ENCODE measurements at regions not wholly inside any gene's neighbourhood (a gene's known extent, or its start where the extent isn't known, plus 50 kb on each side); places are given as distances from the start of the nearest gene placed in this dataset.

- H3K9me3 ChIP-seq, result no peaks in the 10 kb centered on the region
- ATAC-seq (no peak), DNase-seq (no peak)
- 66 to 75% (median 70%) methylated on average over 7 of the region's 7 CpGs for WGBS, 3 donors
- no peaks in the 10 kb centered on the region for H3K4me1 ChIP-seq
- no peaks in the 10 kb centered on the region for H3K36me3 ChIP-seq (ENCODE audit: insufficient read depth in 1 of 2, low read depth in 1 of 2)
- H3K4me3 ChIP-seq, result no peak overlapping the region
- no peak overlapping the region for H3K27ac ChIP-seq
- intact Hi-C loops (cut with DNase I), result no loop called here
- no peaks in the 10 kb centered on the region for H3K27me3 ChIP-seq (ENCODE audit: insufficient read depth in 3 of 3, low read length in 2 of 3)
- TF ChIP-seq CTCF (IDR thresholded peaks at IDR 0.05), result no peak
Measured at GRCh38 chr10:18860186-18860585, 188.4 kb upstream of the MALRD1 start.

DNA sequence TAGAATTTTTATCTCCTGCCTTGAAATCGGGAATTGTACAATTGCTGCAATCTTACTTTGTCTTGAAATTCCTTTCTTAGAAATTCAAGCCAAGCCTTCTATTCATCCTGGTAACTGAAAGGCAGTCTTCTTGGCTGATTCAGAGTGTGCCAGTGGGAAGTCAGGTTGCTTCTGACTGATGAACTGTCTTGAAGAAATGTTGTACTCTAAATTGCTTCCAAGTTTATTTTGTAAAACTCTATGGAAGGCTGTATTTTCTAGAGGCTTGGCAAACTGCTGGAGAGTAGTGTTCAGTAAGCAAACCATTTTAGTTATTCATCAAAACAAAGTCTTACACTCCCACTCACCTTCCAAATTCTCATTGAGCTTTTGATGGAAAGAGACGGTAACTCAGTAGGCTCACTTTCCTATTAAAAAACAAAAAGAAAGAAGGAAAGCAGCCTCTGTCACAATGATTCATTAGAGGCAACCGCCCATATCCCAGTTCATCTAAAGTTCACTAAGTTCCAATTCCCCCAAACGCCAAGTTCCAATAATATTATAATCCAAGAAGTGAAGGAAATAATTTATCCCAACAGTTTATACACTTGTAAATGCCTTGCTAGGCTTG, 187.9 kb upstream of the MALRD1 start:
- Histone ChIP-seq H3K4me3 (no peak overlapping the region), H3K36me3 (ENCODE audit: insufficient read depth in 1 of 2, low read depth in 1 of 2) (no peaks in the 10 kb centered on the region), H3K27me3 (ENCODE audit: insufficient read depth in 3 of 3, low read length in 2 of 3) (no peaks in the 10 kb centered on the region), H3K9me3 (no peaks in the 10 kb centered on the region), H3K27ac (no peak overlapping the region), H3K4me1 (no peaks in the 10 kb centered on the region)
- intact Hi-C loops (cut with DNase I), result no loop called here
- WGBS, 3 donors, result 19 to 38% (median 33%) methylated on average over 4 of the region's 4 CpGs
- no peak for TF ChIP-seq CTCF (IDR thresholded peaks at IDR 0.05)
- ATAC-seq (no peak), DNase-seq (no peak)

GRCh38 chr10:18861382-18861781, 187.2 kb upstream of the MALRD1 start:
- H3K36me3 ChIP-seq (ENCODE audit: insufficient read depth in 1 of 2, low read depth in 1 of 2), result no peaks in the 10 kb centered on the region
- H3K4me3 ChIP-seq, result no peak overlapping the region
- 85 to 91% (median 91%) methylated on average over 2 of the region's 2 CpGs for WGBS, 3 donors
- no peak for DNase-seq
- H3K27ac ChIP-seq, result no peak overlapping the region
- H3K9me3 ChIP-seq, result no peaks in the 10 kb centered on the region
- intact Hi-C loops (cut with DNase I), result no loop called here
- no peaks in the 10 kb centered on the region for H3K4me1 ChIP-seq
- TF ChIP-seq CTCF (IDR thresholded peaks at IDR 0.05), result no peak
- H3K27me3 ChIP-seq (ENCODE audit: insufficient read depth in 3 of 3, low read length in 2 of 3), result no peaks in the 10 kb centered on the region
- no peak for ATAC-seq

DNA sequence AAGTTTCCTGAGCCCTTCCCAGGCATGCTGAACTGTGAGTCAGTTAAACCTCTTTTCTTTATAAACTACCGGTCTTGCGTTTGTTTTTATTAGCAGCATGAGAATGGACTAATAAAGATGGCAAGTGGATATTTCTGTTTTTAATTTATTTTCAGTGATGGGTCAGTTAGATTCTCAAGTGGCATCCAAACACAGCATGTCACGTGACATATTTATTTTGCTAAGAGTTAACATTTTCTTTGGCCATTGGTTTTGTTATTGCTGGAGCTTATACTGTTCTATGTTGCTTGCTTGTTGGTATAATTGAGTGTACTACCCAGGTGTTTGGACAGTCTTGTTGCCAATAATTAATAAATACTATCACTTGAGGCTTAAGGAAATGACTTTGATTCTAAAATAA, 181.7 kb upstream of the MALRD1 start:
- Histone ChIP-seq H3K4me1 (no peaks in the 10 kb centered on the region), H3K27me3 (ENCODE audit: insufficient read depth in 3 of 3, low read length in 2 of 3) (no peaks in the 10 kb centered on the region), H3K36me3 (ENCODE audit: insufficient read depth in 1 of 2, low read depth in 1 of 2) (no peaks in the 10 kb centered on the region), H3K4me3 (no peak overlapping the region), H3K9me3 (no peaks in the 10 kb centered on the region), H3K27ac (no peak overlapping the region)
- no peak for DNase-seq
- intact Hi-C loops (cut with DNase I), result no loop called here
- no peak for TF ChIP-seq CTCF (IDR thresholded peaks at IDR 0.05)
- ATAC-seq, result no peak
- WGBS, 3 donors, result 82 to 90% (median 86%) methylated on average over 3 of the region's 3 CpGs

DNA sequence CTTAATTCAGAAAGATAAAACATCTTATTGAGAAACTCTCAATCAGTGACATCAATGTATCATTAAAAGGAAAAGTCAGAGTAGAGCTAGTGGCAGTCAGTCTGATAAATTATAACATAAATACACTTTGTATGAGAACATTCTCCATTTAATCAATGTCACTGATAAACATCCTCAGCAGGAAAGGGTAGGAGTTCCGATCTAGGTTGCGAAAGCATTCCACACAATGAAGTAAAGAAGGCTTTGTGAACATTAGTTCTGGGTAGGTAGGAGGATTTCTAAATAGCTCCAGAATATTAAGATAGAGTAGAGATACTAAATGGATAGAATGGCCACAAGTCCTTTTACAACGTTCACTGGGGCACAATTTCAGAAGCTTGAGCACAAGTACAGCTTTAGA, 179.7 kb upstream of the MALRD1 start:
- Histone ChIP-seq H3K27ac (no peak overlapping the region), H3K27me3 (ENCODE audit: insufficient read depth in 3 of 3, low read length in 2 of 3) (no peaks in the 10 kb centered on the region), H3K4me1 (no peaks in the 10 kb centered on the region), H3K36me3 (ENCODE audit: insufficient read depth in 1 of 2, low read depth in 1 of 2) (no peaks in the 10 kb centered on the region), H3K4me3 (no peak overlapping the region), H3K9me3 (no peaks in the 10 kb centered on the region)
- intact Hi-C loops (cut with DNase I), result no loop called here
- no peak for TF ChIP-seq CTCF (IDR thresholded peaks at IDR 0.05)
- WGBS, 3 donors, result 79 to 84% (median 79%) methylated on average over 3 of the region's 3 CpGs
- DNase-seq (no peak), ATAC-seq (no peak)

Data from psoas muscle (tissue), 7 donors.